Tibial nerve (tissue), 4 donors: ENCODE measurements at regions not wholly inside any gene's neighbourhood (a gene's known extent, or its start where the extent isn't known, plus 50 kb on each side); places are given as distances from the start of the nearest gene placed in this dataset.

Experiments used
- EP300 ChIP-seq, 2 donors: sonication (generic); formaldehyde crosslinking; IDR thresholded peaks; one replicate each; pipeline ENCODE4 v1.6.1; 2017; ENCODE audit warnings: antibody characterized with exemption in 2 of 2, mild to moderate bottlenecking in 1 of 2
- POLR2A ChIP-seq, 2 donors: fragments of 450-650 bp; IDR thresholded peaks; one replicate each; pipeline ENCODE4 v1.6.1; 2017; ENCODE audit warnings: antibody characterized with exemption in 2 of 2, mild to moderate bottlenecking in 2 of 2, moderate library complexity in 2 of 2
- TF ChIP-seq, protein P1 (sequence below), 5 experiments: fragments of 200-600 bp in 3 of 5; fragments of 450-650 bp in 2 of 5; sonication (generic) in 3 of 5; IDR thresholded peaks; one replicate each; pipeline ENCODE4 v1.5.1; 2016 to 2019; ENCODE audit warnings: antibody characterized with exemption in 5 of 5, mild to moderate bottlenecking in 3 of 5, moderate library complexity in 2 of 5

DNA sequence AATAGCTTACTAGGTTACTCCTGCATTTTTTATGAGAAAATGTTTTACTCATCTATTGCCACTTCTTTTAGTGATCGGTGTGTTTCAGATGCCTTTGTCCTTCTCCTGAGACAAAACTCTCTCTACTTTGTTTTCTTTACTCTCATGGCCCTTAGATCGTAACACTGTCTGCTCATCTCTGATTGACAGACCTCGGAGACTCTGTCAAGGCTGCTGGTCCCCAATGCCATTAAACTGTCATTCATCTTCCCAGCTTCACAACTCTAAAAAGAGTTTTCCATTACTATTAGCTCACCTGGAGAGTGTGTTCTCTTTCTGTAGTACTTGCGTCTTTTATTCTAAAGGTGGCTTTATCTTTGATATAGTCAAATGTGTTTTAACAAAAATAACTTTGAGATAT lies 765.2 kb downstream of the SLITRK1 start:
- TF ChIP-seq, protein P1, sequence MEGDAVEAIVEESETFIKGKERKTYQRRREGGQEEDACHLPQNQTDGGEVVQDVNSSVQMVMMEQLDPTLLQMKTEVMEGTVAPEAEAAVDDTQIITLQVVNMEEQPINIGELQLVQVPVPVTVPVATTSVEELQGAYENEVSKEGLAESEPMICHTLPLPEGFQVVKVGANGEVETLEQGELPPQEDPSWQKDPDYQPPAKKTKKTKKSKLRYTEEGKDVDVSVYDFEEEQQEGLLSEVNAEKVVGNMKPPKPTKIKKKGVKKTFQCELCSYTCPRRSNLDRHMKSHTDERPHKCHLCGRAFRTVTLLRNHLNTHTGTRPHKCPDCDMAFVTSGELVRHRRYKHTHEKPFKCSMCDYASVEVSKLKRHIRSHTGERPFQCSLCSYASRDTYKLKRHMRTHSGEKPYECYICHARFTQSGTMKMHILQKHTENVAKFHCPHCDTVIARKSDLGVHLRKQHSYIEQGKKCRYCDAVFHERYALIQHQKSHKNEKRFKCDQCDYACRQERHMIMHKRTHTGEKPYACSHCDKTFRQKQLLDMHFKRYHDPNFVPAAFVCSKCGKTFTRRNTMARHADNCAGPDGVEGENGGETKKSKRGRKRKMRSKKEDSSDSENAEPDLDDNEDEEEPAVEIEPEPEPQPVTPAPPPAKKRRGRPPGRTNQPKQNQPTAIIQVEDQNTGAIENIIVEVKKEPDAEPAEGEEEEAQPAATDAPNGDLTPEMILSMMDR (IDR thresholded peaks at IDR 0.05), result no peak
- TF ChIP-seq POLR2A (IDR thresholded peaks at IDR 0.05) (no peak), EP300 (IDR thresholded peaks at IDR 0.05) (no peak)
